Brain microvascular endothelial cell (primary cell): ENCODE measurements at regions not wholly inside any gene's neighbourhood (a gene's known extent, or its start where the extent isn't known, plus 50 kb on each side); places are given as distances from the start of the nearest gene placed in this dataset.
"Not testable (repeated sequence)": the region's sequence is repeated elsewhere in the genome, so short reads cannot be mapped to it uniquely, and the experiment has no call there.

ENCODE experiments used
- DNase-seq: peaks from one replicate; pipeline ENCODE4 v3.0.0-alpha.2; 2020
- H3K27ac ChIP-seq: fragments of 250-450 bp; sonication (Bioruptor Pico); 2 replicates; pipeline ENCODE4 v1.5.1; 2020; ENCODE audit warnings: mild to moderate bottlenecking, moderate library complexity
- H3K27me3 ChIP-seq: fragments of 250-450 bp; sonication (Bioruptor Pico); replicated peaks from 2 replicates; pipeline ENCODE4 v1.5.1; 2020; ENCODE audit warnings: mild to moderate bottlenecking
- H3K36me3 ChIP-seq: fragments of 250-450 bp; sonication (Bioruptor Pico); replicated peaks from 2 replicates; pipeline ENCODE4 v1.5.1; 2020; ENCODE audit warnings: mild to moderate bottlenecking
- H3K4me3 ChIP-seq: 2 replicates; pipeline ENCODE4 v1.5.1; 2011; ENCODE audit warnings: low read depth, mild to moderate bottlenecking, control low read depth, low read length, moderate library complexity
- in situ Hi-C: cut with HindIII; loops from 2 replicates; pipeline ENCODE4 v1.10.0; 2017; ENCODE audit warnings: low sequenced_read_pairs, low pct_ligation_motif_present
- TF ChIP-seq, protein P1 (sequence below): IDR thresholded peaks from 2 replicates; pipeline ENCODE4 v1.5.1; 2011; ENCODE audit warnings: low read depth, mild to moderate bottlenecking, moderate library complexity, low read length, control low read depth, inconsistent platforms; ENCODE audit errors: missing control alignments

GRCh38 chr20:55650657-55651360, 354.5 kb downstream of the CBLN4 start:
- TF ChIP-seq, protein P1, sequence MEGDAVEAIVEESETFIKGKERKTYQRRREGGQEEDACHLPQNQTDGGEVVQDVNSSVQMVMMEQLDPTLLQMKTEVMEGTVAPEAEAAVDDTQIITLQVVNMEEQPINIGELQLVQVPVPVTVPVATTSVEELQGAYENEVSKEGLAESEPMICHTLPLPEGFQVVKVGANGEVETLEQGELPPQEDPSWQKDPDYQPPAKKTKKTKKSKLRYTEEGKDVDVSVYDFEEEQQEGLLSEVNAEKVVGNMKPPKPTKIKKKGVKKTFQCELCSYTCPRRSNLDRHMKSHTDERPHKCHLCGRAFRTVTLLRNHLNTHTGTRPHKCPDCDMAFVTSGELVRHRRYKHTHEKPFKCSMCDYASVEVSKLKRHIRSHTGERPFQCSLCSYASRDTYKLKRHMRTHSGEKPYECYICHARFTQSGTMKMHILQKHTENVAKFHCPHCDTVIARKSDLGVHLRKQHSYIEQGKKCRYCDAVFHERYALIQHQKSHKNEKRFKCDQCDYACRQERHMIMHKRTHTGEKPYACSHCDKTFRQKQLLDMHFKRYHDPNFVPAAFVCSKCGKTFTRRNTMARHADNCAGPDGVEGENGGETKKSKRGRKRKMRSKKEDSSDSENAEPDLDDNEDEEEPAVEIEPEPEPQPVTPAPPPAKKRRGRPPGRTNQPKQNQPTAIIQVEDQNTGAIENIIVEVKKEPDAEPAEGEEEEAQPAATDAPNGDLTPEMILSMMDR = no peak
- DNase-seq = no peak

DNA sequence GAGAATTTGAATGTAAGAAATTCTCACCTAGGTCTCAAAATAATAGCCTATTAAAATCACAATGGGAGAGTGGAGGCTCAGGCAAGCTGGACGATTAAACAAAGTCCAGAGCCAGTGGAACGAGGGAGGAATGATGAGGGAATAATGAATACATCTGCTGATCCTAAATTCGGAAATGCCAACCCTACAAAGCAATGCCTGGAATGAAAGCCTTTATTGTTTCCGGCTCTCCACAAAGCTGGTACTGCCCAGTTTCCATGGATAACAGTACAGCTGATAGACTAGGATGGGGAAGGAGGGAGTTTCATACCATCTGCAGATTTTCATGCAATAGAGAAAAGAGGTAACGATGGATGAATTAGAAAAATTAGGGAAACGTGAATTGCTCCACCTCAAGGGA, 356.1 kb downstream of the CBLN4 start:
- no peaks in the 10 kb centered on the region for H3K27me3 ChIP-seq
- TF ChIP-seq, protein P1 = no peak
- H3K4me3 ChIP-seq = no peak overlapping the region
- in situ Hi-C loops = no loop called here
- H3K36me3 ChIP-seq = no peaks in the 10 kb centered on the region
- DNase-seq = no peak
- H3K27ac ChIP-seq = no peak overlapping the region

More at GRCh38 chr20:55650657-55651360, 354.5 kb downstream of the CBLN4 start:
- no peak overlapping the region for H3K4me3 ChIP-seq
- H3K36me3 ChIP-seq = no peaks in the 10 kb centered on the region
- H3K27me3 ChIP-seq = no peaks in the 10 kb centered on the region
- H3K27ac ChIP-seq = no peak overlapping the region
- in situ Hi-C loops = no loop called here

GRCh38 chr20:55646851-55647250, 358.5 kb downstream of the CBLN4 start:
- in situ Hi-C loops = no loop called here

DNA sequence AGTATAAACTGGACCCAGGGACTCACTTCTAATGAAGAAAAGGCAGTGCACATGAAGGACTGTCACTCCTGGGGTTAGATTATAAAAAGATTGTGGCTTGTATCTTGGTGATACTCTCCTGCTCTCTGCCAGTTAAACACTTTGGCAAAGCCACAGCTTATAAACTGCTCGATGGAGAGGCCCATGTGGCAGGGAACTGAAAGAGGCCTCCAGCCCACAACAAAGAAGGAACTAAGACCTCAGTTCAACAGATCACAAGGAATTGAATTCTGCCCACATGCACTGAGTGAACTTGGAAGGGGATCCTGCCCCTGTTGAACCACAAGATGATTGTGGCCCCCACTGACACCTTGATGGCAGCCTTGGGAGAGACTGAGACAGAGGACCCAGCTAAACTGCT, 363.8 kb downstream of the CBLN4 start:
- no peak for DNase-seq
- in situ Hi-C loops = no loop called here
- Histone ChIP-seq H3K27me3 (no peaks in the 10 kb centered on the region), H3K27ac (no peak overlapping the region), H3K4me3 (no peak overlapping the region), H3K36me3 (no peaks in the 10 kb centered on the region)
- TF ChIP-seq, protein P1 = no peak

More at GRCh38 chr20:55646851-55647250, 358.5 kb downstream of the CBLN4 start:
- Histone ChIP-seq H3K4me3 (no peak overlapping the region), H3K36me3 (no peaks in the 10 kb centered on the region), H3K27ac (no peak overlapping the region), H3K27me3 (no peaks in the 10 kb centered on the region)
- DNase-seq = no peak
- TF ChIP-seq, protein P1 = no peak

GRCh38 chr20:55635870-55636269, 369.4 kb downstream of the CBLN4 start:
- H3K4me3 ChIP-seq = no peak overlapping the region
- H3K27me3 ChIP-seq = no peaks in the 10 kb centered on the region
- no peak overlapping the region for H3K27ac ChIP-seq
- in situ Hi-C loops = no loop called here
- DNase-seq = no peak
- H3K36me3 ChIP-seq = no peaks in the 10 kb centered on the region
- TF ChIP-seq, protein P1 = no peak

- Histone ChIP-seq H3K4me3 (no peak overlapping the region), H3K36me3 (no peaks in the 10 kb centered on the region), H3K27ac (no peak overlapping the region), H3K27me3 (no peaks in the 10 kb centered on the region)
- in situ Hi-C loops = no loop called here
- TF ChIP-seq, protein P1 = no peak
- no peak for DNase-seq
These were observed 372.7 kb downstream of the CBLN4 start for GRCh38 chr20:55632592-55632991.

GRCh38 chr20:55629143-55629542, 376.2 kb downstream of the CBLN4 start:
- DNase-seq, H3K27me3 ChIP-seq, H3K27ac ChIP-seq, in situ Hi-C loops, H3K4me3 ChIP-seq, H3K36me3 ChIP-seq: not testable (repeated sequence)
